ENCODE measurements at regions not wholly inside any gene's neighbourhood (a gene's known extent, or its start where the extent isn't known, plus 50 kb on each side); places are given as distances from the start of the nearest gene placed in this dataset.

DNA sequence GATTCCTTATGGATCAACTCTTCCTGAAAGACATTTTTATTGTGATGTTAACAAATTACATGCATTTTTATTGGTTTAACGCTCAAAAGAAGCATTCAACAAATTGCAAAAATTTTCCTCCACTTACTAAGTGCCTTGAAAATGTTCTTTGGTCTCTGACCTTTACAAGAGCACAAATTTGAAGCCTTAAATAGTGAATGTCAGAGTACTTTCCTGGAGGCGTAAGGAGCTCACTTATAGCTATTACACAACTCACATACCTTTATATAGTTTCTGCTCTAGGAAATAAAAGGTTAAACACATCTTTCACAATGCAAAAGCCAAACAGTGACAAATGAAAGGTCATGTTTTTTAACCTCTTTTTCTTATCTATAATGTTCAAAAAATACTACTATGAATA, 405.7 kb upstream of the ZNF804A start:
- ChIA-PET RAD21 (ENCODE audit: low non-redundant PET in 1 of 2, low total read pairs in 2 of 2, uncharacterized antibody in 2 of 2, unreplicated experiment in 2 of 2) (no interaction called here), CTCF (no interaction called here), POLR2A (no interaction called here)
- no peak overlapping the region for H3K4me2 ChIP-seq (ENCODE audit: low read length)
- no peaks in the 10 kb centered on the region for H3K4me1 ChIP-seq (ENCODE audit: control insufficient read depth in 1 of 2, insufficient read depth in 2 of 2, low read length in 2 of 2)
- H3K9me3 ChIP-seq (ENCODE audit: control insufficient read depth in 1 of 2, insufficient read depth in 1 of 2, low read depth in 1 of 2, low read length in 2 of 2): no peaks in the 10 kb centered on the region
- intact Hi-C loops (cut with micrococcal nuclease): no loop called here
- no peak overlapping the region for H3K9ac ChIP-seq (ENCODE audit: low read length)
- no peak overlapping the region for H3K27ac ChIP-seq (ENCODE audit: low read depth, low read length)
- no peak overlapping the region for H3K4me3 ChIP-seq (replicated peaks in 1 of 2; ENCODE audit: low read depth in 1 of 2, low read length in 2 of 2)
- ATAC-seq (no peak), DNase-seq (ENCODE audit: low read depth, low spot score) (no peak)
- H3K36me3 ChIP-seq (ENCODE audit: control insufficient read depth in 1 of 2, insufficient read depth in 2 of 2, low read length in 2 of 2): no peaks in the 10 kb centered on the region
- no peaks in the 10 kb centered on the region for H3K27me3 ChIP-seq (ENCODE audit: insufficient read depth, low read length)
- no peak for TF ChIP-seq EZH2 (IDR thresholded peaks at IDR 0.05)
- TF ChIP-seq CTCF (IDR thresholded peaks at IDR 0.05 in 2 of 3, conservative IDR thresholded peaks at IDR 0.05 in 1 of 3; ENCODE audit: borderline replicate concordance in 1 of 3, insufficient read depth in 1 of 3, low read depth in 2 of 3, low read length in 2 of 3): no peak
- no peak for TF ChIP-seq ZFX (IDR thresholded peaks at IDR 0.05)
- no peak for TF ChIP-seq RAD21 (IDR thresholded peaks at IDR 0.05; ENCODE audit: low read depth)
- no peak for TF ChIP-seq ATF3 (IDR thresholded peaks at IDR 0.05)
- no peak for TF ChIP-seq ZNF274 (IDR thresholded peaks at IDR 0.05; ENCODE audit: low read depth, low read length)
- no peak for TF ChIP-seq MAX (IDR thresholded peaks at IDR 0.05)
- TF ChIP-seq POLR2A (IDR thresholded peaks at IDR 0.05; ENCODE audit: borderline replicate concordance, extremely low read depth, insufficient read depth, insufficient read length): no peak
- no peak for TF ChIP-seq TCF7L2 (IDR thresholded peaks at IDR 0.05; ENCODE audit: borderline replicate concordance, extremely low read depth, insufficient read depth, insufficient read length)
- TF ChIP-seq SP1 (IDR thresholded peaks at IDR 0.05; ENCODE audit: low read depth): no peak
- no peak for TF ChIP-seq CEBPB (IDR thresholded peaks at IDR 0.05; ENCODE audit: low read depth)
- TF ChIP-seq EZH2phosphoT487 (IDR thresholded peaks at IDR 0.05; ENCODE audit: borderline replicate concordance): no peak
- H3K9me2 ChIP-seq (ENCODE audit: insufficient read depth): no peaks in the 10 kb centered on the region
- no peaks in the 10 kb centered on the region for H3K79me2 ChIP-seq (ENCODE audit: insufficient read depth, low read length)
- no peaks in the 10 kb centered on the region for H4K20me1 ChIP-seq (ENCODE audit: insufficient read depth)
- no TSS peak for BruUV-seq (replicated peaks)
- no peak overlapping the region for H2AFZ ChIP-seq (ENCODE audit: low read depth, low read length, poor library complexity, severe bottlenecking)
